ENCODE measurements at regions not wholly inside any gene's neighbourhood (a gene's known extent, or its start where the extent isn't known, plus 50 kb on each side); places are given as distances from the start of the nearest gene placed in this dataset.
"Not testable (repeated sequence)": the region's sequence is repeated elsewhere in the genome, so short reads cannot be mapped to it uniquely, and the experiment has no call there.

GRCh38 chr5:60517094-60517694 lies 182.8 kb downstream of the DEPDC1B start:
- DNase-seq (ENCODE audit: low spot score): no peak

- DNase-seq (ENCODE audit: low spot score): no peak
Measured at GRCh38 chr5:60516688-60517087, 183.3 kb downstream of the DEPDC1B start.

GRCh38 chr5:60514152-60514551 lies 185.8 kb downstream of the DEPDC1B start:
- DNase-seq (ENCODE audit: low spot score): no peak

- no peak for DNase-seq (ENCODE audit: low spot score)
Measured at GRCh38 chr5:60512117-60512516, 187.8 kb downstream of the DEPDC1B start.

GRCh38 chr5:60510663-60511062 lies 189.3 kb downstream of the DEPDC1B start:
- DNase-seq (ENCODE audit: low spot score): no peak

GRCh38 chr5:60510049-60510448 lies 189.9 kb downstream of the DEPDC1B start:
- DNase-seq (ENCODE audit: low spot score): no peak

- no peak for DNase-seq (ENCODE audit: low spot score)
Measured at GRCh38 chr5:60509519-60509918, 190.4 kb downstream of the DEPDC1B start.

GRCh38 chr5:60507687-60508086 lies 192.3 kb downstream of the DEPDC1B start:
- DNase-seq (ENCODE audit: low spot score): no peak

- DNase-seq (ENCODE audit: low spot score): no peak
Measured at GRCh38 chr5:60505373-60506171, 194.4 kb downstream of the DEPDC1B start.

GRCh38 chr5:60504342-60504741 lies 195.6 kb downstream of the DEPDC1B start:
- DNase-seq (ENCODE audit: low spot score): no peak

GRCh38 chr5:60503771-60504170 lies 196.2 kb downstream of the DEPDC1B start:
- DNase-seq (ENCODE audit: low spot score): no peak

GRCh38 chr5:60497706-60498500 lies 202.1 kb downstream of the DEPDC1B start:
- DNase-seq (ENCODE audit: low spot score): no peak

GRCh38 chr5:60495644-60496520 lies 204.1 kb downstream of the DEPDC1B start:
- peak; percentile 85 for DNase-seq (ENCODE audit: low spot score)

- DNase-seq (ENCODE audit: low spot score): no peak
Measured at GRCh38 chr5:60494635-60495034, 205.3 kb downstream of the DEPDC1B start.

GRCh38 chr5:60494144-60494543 lies 205.8 kb downstream of the DEPDC1B start:
- no peak for DNase-seq (ENCODE audit: low spot score)

- no peak for DNase-seq (ENCODE audit: low spot score)
Measured at GRCh38 chr5:60493372-60493771, 206.6 kb downstream of the DEPDC1B start.

- no peak for DNase-seq (ENCODE audit: low spot score)
Measured at GRCh38 chr5:60492958-60493357, 207.0 kb downstream of the DEPDC1B start.

- DNase-seq (ENCODE audit: low spot score): not testable (repeated sequence)
Measured at GRCh38 chr5:60492358-60492757, 207.6 kb downstream of the DEPDC1B start.

- DNase-seq (ENCODE audit: low spot score): no peak
Measured at GRCh38 chr5:60490597-60491166, 209.3 kb downstream of the DEPDC1B start.

GRCh38 chr5:60489856-60490255 lies 210.1 kb downstream of the DEPDC1B start:
- no peak for DNase-seq (ENCODE audit: low spot score)

- no peak for DNase-seq (ENCODE audit: low spot score)
Measured at GRCh38 chr5:60489377-60489776, 210.6 kb downstream of the DEPDC1B start.

Data from putamen (tissue), 1 donor.